ENCODE measurements at regions not wholly inside any gene's neighbourhood (a gene's known extent, or its start where the extent isn't known, plus 50 kb on each side); places are given as distances from the start of the nearest gene placed in this dataset.

GRCh38 chr6:3957321-3957720 lies 108.1 kb downstream of the FAM50B start:
- intact Hi-C loops (cut with micrococcal nuclease): no loop called here
- Mint-ChIP-seq H3K27me3 (ENCODE audit: insufficient read depth, unreplicated experiment) (no peaks in the 10 kb centered on the region), H3K36me3 (ENCODE audit: insufficient read depth, unreplicated experiment) (no peaks in the 10 kb centered on the region), H3K9me3 (ENCODE audit: unreplicated experiment) (peaks cover 8% of the 10 kb centered on the region), H3K27ac (ENCODE audit: low read depth, unreplicated experiment) (no peak overlapping the region), H3K4me3 (ENCODE audit: unreplicated experiment) (no peak overlapping the region), H3K4me1 (ENCODE audit: insufficient read depth, unreplicated experiment) (no peaks in the 10 kb centered on the region)
- POLR2A ChIA-PET: no interaction called here
- no peak for TF ChIP-seq CTCF (IDR thresholded peaks at IDR 0.05; ENCODE audit: unreplicated experiment)
- CTCF ChIA-PET: no interaction called here
- peak; percentile 7 for DNase-seq (ENCODE audit: unreplicated experiment)
- no TSS peak for BruUV-seq (replicated peaks)

- peaks cover 5% of the 10 kb centered on the region for H3K4me1 Mint-ChIP-seq (ENCODE audit: insufficient read depth, unreplicated experiment)
- no peaks in the 10 kb centered on the region for H3K36me3 Mint-ChIP-seq (ENCODE audit: insufficient read depth, unreplicated experiment)
- POLR2A ChIA-PET: interaction anchor here (0.8 kb wide), 1 partner anchor 17 kb away, joined by 4 read pairs; no protein-coding TSS in a partner anchor
- no peak for DNase-seq (ENCODE audit: unreplicated experiment)
- H3K4me3 Mint-ChIP-seq (ENCODE audit: unreplicated experiment): no peak overlapping the region
- peaks cover 4% of the 10 kb centered on the region for H3K9me3 Mint-ChIP-seq (ENCODE audit: unreplicated experiment)
- H3K27ac Mint-ChIP-seq (ENCODE audit: low read depth, unreplicated experiment): no peak overlapping the region
- CTCF ChIA-PET: interaction anchor here (1.1 kb wide), 1 partner anchor 32 kb away, joined by 3 read pairs; no protein-coding TSS in a partner anchor
- no peak for TF ChIP-seq CTCF (IDR thresholded peaks at IDR 0.05; ENCODE audit: unreplicated experiment)
- no peaks in the 10 kb centered on the region for H3K27me3 Mint-ChIP-seq (ENCODE audit: insufficient read depth, unreplicated experiment)
- no TSS peak for BruUV-seq (replicated peaks)
- intact Hi-C loops (cut with micrococcal nuclease): no loop called here
Measured at GRCh38 chr6:3958255-3958654, 109.1 kb downstream of the FAM50B start.

DNA sequence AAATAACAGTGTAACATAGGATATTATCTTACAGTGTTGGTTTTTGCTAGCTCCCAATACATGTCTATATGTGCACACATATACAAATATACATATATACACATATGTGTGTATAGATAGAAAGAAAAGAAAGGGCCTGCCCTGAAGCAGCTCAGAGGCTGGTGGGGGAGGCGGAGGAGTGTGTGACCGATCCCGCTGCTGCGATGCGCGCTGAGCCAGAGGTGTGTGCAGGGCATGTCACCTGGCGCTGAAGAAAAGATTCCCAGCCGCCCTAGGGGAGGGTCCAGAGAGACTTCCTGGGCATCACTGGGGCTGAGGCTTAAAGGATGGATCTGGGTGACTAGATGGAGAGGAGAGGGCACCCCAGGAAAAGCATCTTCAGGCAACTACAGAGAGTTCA lies 110.2 kb downstream of the FAM50B start:
- TF ChIP-seq CTCF (IDR thresholded peaks at IDR 0.05; ENCODE audit: unreplicated experiment): no peak
- no peak for DNase-seq (ENCODE audit: unreplicated experiment)
- ChIA-PET CTCF (no interaction called here), POLR2A (interaction anchor here (0.9 kb wide), 1 partner anchor 49 kb away, joined by 3 read pairs; no protein-coding TSS in a partner anchor)
- no peaks in the 10 kb centered on the region for H3K27me3 Mint-ChIP-seq (ENCODE audit: insufficient read depth, unreplicated experiment)
- BruUV-seq (replicated peaks): no TSS peak
- no peaks in the 10 kb centered on the region for H3K36me3 Mint-ChIP-seq (ENCODE audit: insufficient read depth, unreplicated experiment)
- H3K9me3 Mint-ChIP-seq (ENCODE audit: unreplicated experiment): no peaks in the 10 kb centered on the region
- H3K4me3 Mint-ChIP-seq (ENCODE audit: unreplicated experiment): no peak overlapping the region
- peaks cover 7% of the 10 kb centered on the region for H3K4me1 Mint-ChIP-seq (ENCODE audit: insufficient read depth, unreplicated experiment)
- intact Hi-C loops (cut with micrococcal nuclease): no loop called here
- H3K27ac Mint-ChIP-seq (ENCODE audit: low read depth, unreplicated experiment): no peak overlapping the region

DNA sequence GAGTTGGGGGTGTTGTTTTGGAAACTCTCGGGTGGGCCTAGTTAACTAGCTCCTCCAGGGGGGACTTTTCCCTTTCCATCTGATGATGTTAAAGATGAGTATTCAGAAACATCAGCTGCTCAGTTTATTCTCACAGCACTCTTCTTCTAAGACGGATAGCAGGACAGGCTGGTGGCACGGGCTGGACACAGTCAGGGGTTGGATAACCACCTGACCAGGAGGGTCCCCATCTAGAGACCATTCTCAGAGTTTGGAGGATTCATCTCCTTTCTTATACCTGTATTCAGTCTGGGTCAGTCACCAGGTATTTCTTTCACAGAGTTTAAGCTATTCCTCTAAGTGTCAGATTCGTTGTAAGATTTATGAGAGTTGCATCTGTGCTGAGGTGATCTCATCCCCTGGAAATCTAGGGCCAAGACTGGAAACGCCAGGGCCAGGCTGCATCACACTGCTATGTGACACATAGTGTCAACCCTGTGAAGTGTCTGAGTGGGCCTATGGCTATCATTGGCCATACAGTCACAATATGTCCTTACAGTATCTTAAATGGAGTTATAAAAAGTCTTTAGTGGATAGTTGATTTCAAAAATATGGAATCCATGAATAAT lies 111.7 kb downstream of the FAM50B start:
- ChIA-PET CTCF (interaction anchor here (0.6 to 1.1 kb wide), 2 partner anchors 28 to 88 kb away, joined by 3 to 6 read pairs; no protein-coding TSS in a partner anchor), POLR2A (interaction anchor here (1.0 kb wide), 1 partner anchor 43 kb away, joined by 3 read pairs; no protein-coding TSS in a partner anchor)
- Mint-ChIP-seq H3K9me3 (ENCODE audit: unreplicated experiment) (no peaks in the 10 kb centered on the region), H3K4me3 (ENCODE audit: unreplicated experiment) (no peak overlapping the region), H3K4me1 (ENCODE audit: insufficient read depth, unreplicated experiment) (peaks cover 7% of the 10 kb centered on the region), H3K27me3 (ENCODE audit: insufficient read depth, unreplicated experiment) (no peaks in the 10 kb centered on the region), H3K36me3 (ENCODE audit: insufficient read depth, unreplicated experiment) (no peaks in the 10 kb centered on the region), H3K27ac (ENCODE audit: low read depth, unreplicated experiment) (no peak overlapping the region)
- no peak for DNase-seq (ENCODE audit: unreplicated experiment)
- TF ChIP-seq CTCF (IDR thresholded peaks at IDR 0.05; ENCODE audit: unreplicated experiment): no peak
- intact Hi-C loops (cut with micrococcal nuclease): no loop called here
- BruUV-seq (replicated peaks): no TSS peak

Measured in MCF 10A (cell line).